Limb (tissue), 2 donors: ENCODE measurements at regions not wholly inside any gene's neighbourhood (a gene's known extent, or its start where the extent isn't known, plus 50 kb on each side); places are given as distances from the start of the nearest gene placed in this dataset.

ENCODE experiments used
- DNase-seq, 2 donors: peaks; one replicate each; pipeline ENCODE4 v3.0.0-alpha.2; 2016; ENCODE audit errors: extremely low spot score in 2 of 2

- no peak for DNase-seq
Measured at GRCh38 chr2:128737546-128737826, 418.8 kb upstream of the HS6ST1 start.

- no peak for DNase-seq
Measured at GRCh38 chr2:128738446-128739110, 419.9 kb upstream of the HS6ST1 start.

GRCh38 chr2:128742467-128742866 lies 423.8 kb upstream of the HS6ST1 start:
- no peak for DNase-seq

GRCh38 chr2:128745946-128746345 lies 427.3 kb upstream of the HS6ST1 start:
- DNase-seq, result no peak

- no peak for DNase-seq
Measured at GRCh38 chr2:128746356-128746755, 427.7 kb upstream of the HS6ST1 start.

- DNase-seq, result no peak
Measured at GRCh38 chr2:128748336-128748735, 429.7 kb upstream of the HS6ST1 start.

- DNase-seq, result no peak
Measured at GRCh38 chr2:128748835-128749605, 430.4 kb upstream of the HS6ST1 start.

- no peak for DNase-seq
Measured at GRCh38 chr2:128750328-128751165, 431.9 kb upstream of the HS6ST1 start.

GRCh38 chr2:128751746-128752145 lies 433.1 kb upstream of the HS6ST1 start:
- DNase-seq, result no peak

- DNase-seq, result no peak
Measured at GRCh38 chr2:128752691-128753263, 434.1 kb upstream of the HS6ST1 start.

- no peak for DNase-seq
Measured at GRCh38 chr2:128753321-128753720, 434.7 kb upstream of the HS6ST1 start.

- no peak for DNase-seq
Measured at GRCh38 chr2:128753800-128754199, 435.1 kb upstream of the HS6ST1 start.

GRCh38 chr2:128754246-128754724 lies 435.6 kb upstream of the HS6ST1 start:
- no peak for DNase-seq

GRCh38 chr2:128755695-128756364 lies 437.2 kb upstream of the HS6ST1 start:
- no peak for DNase-seq

GRCh38 chr2:128756365-128756717 lies 437.7 kb upstream of the HS6ST1 start:
- DNase-seq, result no peak

GRCh38 chr2:128765811-128766210 lies 447.1 kb upstream of the HS6ST1 start:
- peak; percentile 27 to 58 for DNase-seq

GRCh38 chr2:128768041-128768440 lies 449.4 kb upstream of the HS6ST1 start:
- DNase-seq, result no peak

- no peak for DNase-seq
Measured at GRCh38 chr2:128769457-128770142, 450.9 kb upstream of the HS6ST1 start.

- DNase-seq, result peak in 1 of 2 donors; percentile 12
Measured at GRCh38 chr2:128770143-128771085, 451.7 kb upstream of the HS6ST1 start.

GRCh38 chr2:128771401-128771800 lies 452.7 kb upstream of the HS6ST1 start:
- no peak for DNase-seq
